ENCODE measurements at regions not wholly inside any gene's neighbourhood (a gene's known extent, or its start where the extent isn't known, plus 50 kb on each side); places are given as distances from the start of the nearest gene placed in this dataset.

DNA sequence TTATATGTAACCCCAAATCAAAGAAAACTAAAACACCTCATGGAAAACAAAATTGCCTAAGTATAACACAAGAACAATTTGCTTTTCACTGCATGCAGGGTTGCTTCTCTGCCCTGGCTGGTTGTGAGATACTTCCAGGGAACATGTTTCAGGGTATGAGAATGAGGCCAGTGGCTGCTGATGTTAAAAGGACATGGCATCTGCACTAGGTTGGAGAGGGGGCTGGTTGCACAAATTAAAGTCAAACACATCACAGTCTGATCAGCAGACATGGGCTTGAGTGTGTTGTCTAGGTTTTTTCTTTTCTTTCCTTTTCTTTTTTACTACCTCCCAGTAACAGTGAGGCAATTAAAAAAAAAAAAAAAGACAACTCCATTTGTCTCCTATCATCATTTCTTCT is 374.9 kb downstream of the MCTP2 start:
- no peak for DNase-seq (ENCODE audit: low read depth in 2 of 2)

DNA sequence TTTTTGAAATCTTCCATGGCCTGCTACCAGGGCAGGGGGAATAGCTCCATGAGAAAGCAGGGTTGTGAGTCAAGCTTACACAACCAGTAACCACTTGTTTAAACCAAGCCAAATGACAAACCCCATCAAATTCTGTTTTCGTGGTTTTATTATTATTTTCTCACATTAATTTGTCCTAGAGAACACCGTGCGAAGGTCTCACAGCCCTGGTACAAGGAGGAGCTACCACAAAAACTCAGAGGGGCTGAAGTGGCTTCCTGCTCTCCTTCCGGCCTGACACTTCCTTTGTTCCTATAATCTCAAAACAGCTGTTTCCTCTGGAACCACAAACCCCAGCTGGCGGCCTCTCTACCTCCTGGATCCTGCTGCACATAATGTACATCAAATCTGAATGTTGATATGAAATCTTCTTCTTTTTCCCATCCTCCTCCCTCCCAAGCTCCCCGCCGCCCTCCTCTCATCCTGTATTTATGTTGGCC is 375.9 kb downstream of the MCTP2 start:
- no peak for DNase-seq (ENCODE audit: low read depth in 2 of 2)

- DNase-seq (ENCODE audit: low read depth in 2 of 2): no peak
These were observed 378.7 kb downstream of the MCTP2 start for GRCh38 chr15:94610069-94610468.

DNA sequence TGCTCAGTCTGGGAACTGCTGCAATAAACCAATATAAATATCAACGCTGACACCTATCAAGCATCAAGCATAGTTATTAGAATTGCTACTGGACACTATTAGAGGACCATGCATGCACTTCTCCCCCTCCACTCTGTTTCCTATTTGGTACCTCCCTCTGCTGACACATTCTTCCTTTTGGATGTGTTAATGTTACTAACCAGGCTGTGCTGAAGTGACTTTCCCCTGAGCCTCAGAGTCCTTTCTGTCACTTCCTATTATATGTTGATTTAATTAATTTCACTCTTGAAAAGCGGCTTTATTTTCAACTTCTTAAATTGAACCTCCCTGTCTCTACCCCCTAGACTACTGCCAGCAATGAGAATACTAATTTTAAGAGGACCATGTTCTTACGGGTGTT is 379.1 kb downstream of the MCTP2 start:
- no peak for DNase-seq (ENCODE audit: low read depth in 2 of 2)

- DNase-seq (ENCODE audit: low read depth in 2 of 2): no peak
These were observed 380.3 kb downstream of the MCTP2 start for GRCh38 chr15:94611656-94612055.

DNA sequence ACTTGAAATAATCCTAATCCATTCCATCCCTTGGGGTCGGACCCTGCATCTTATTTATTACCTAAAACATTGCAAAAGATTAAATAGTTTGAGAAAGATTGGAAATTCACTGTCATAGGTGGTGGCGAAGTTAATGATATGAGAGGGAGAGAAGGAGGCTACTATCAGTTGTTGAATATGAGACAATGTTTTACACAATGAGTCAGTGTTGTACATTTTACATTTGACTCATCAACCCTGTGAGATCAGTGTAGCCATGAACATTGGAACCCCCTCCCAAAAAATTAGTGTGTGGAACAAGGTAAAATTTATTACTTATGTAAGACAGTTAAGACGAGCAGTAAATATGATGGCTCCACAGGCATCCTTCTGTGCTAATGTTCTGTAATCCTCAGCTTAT is 384.3 kb downstream of the MCTP2 start:
- DNase-seq (ENCODE audit: low read depth in 2 of 2): no peak

DNA sequence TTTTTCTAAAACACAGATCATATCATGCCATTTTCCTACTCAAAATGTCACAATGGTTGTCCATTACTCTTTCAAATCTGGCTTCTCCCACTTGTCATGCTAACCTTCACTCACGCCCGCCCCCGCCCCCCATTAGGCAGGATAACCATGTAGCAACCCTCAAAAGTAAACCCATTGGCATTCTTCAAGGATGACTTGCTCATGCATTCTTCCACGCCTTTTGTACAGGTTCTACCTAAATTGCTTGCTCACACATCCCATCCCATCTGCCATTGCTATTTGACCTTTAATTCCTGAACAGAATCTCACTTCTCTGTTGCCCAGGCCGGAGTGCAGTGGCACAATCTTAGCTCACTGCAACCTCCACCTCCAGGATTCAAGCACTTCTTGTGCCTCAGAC is 389.3 kb downstream of the MCTP2 start:
- DNase-seq (ENCODE audit: low read depth in 2 of 2): no peak

GRCh38 chr15:94621736-94622135 is 390.4 kb downstream of the MCTP2 start:
- no peak for DNase-seq (ENCODE audit: low read depth in 2 of 2)

DNA sequence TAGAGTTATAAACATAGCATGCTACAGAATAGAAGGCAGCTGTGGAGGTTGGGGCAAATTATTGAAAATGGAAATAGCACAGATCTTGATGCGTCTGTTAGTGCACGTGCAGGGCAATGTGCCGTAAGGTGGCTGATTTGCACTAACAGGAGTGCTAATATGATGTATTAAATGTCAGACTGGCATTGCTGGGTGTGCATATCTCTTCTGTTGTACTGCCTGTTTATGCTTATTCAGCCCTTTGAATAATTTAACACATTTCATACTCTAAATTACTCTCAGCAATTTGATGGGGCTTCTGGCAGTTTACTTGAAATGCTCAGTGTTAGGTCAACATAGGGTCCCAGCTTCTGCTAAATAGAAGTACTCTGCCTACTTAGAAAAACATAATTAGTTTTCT is 395.6 kb downstream of the MCTP2 start:
- no peak for DNase-seq (ENCODE audit: low read depth in 2 of 2)

GRCh38 chr15:94631608-94632007 is 400.2 kb downstream of the MCTP2 start:
- DNase-seq (ENCODE audit: low read depth in 2 of 2): no peak

DNA sequence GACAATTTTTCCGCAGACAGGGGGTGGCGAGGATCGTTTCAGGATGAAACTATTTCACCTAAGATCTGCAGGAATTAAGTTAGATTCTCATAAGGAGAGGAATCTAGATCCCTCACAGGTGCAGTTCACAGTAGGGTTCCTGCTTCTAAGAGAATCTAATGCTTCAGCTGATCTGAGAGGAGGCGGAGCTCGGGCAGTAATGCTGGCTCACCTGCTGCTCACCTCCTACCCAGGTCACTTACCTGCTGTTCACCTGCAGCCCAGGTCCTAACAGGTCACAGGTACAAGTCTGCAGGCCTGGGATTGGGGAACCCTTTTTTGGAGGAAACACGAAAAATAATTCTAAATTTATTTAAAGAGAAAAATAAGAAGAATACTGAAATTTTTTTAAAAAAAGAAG is 406.8 kb downstream of the MCTP2 start:
- DNase-seq (ENCODE audit: low read depth in 2 of 2): no peak

- no peak for DNase-seq (ENCODE audit: low read depth in 2 of 2)
These were observed 408.3 kb downstream of the MCTP2 start for GRCh38 chr15:94639701-94640100.

GRCh38 chr15:94644433-94644832 is 413.1 kb downstream of the MCTP2 start:
- DNase-seq (ENCODE audit: low read depth in 2 of 2): no peak

GRCh38 chr15:94653071-94653470 is 421.7 kb downstream of the MCTP2 start:
- DNase-seq (ENCODE audit: low read depth in 2 of 2): no peak

DNA sequence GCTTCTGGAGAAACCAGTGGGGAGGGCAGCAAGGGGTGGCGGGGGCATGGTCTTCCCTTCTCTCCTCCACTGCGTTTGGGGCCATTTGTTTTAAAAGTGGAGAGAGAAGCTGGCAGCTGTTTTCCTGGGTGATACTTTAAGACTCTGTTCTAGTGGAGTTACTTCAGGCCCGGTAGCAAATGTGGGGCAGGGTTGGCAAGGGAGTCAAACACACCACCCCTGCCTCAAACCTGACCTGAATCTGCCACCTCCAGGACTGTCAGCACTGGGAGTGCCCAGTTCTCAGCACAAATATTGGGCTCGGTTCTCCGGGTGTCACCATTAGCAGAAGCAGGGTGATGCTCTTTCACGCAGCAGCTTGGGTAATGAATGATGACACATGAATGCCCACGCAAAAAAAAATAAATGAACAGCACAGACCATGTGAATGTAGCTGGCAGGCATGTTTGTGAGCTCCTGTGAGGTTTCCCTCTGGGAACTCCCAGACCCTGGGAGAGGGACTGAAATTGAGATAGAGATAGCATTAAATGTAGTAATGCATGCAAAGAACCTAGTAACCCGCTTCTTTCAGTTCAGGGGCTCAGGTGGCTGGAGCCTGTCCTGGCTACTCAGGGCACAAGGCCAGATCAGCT is 424.0 kb downstream of the MCTP2 start:
- no peak for DNase-seq (ENCODE audit: low read depth in 2 of 2)

GRCh38 chr15:94665676-94666441 is 434.5 kb downstream of the MCTP2 start:
- DNase-seq (ENCODE audit: low read depth in 2 of 2): no peak

- no peak for DNase-seq (ENCODE audit: low read depth in 2 of 2)
These were observed 435.2 kb downstream of the MCTP2 start for GRCh38 chr15:94666553-94666952.

- no peak for DNase-seq (ENCODE audit: low read depth in 2 of 2)
These were observed 435.7 kb downstream of the MCTP2 start for GRCh38 chr15:94667109-94667508.

- DNase-seq (ENCODE audit: low read depth in 2 of 2): no peak
These were observed 439.2 kb downstream of the MCTP2 start for GRCh38 chr15:94670438-94671034.

DNA sequence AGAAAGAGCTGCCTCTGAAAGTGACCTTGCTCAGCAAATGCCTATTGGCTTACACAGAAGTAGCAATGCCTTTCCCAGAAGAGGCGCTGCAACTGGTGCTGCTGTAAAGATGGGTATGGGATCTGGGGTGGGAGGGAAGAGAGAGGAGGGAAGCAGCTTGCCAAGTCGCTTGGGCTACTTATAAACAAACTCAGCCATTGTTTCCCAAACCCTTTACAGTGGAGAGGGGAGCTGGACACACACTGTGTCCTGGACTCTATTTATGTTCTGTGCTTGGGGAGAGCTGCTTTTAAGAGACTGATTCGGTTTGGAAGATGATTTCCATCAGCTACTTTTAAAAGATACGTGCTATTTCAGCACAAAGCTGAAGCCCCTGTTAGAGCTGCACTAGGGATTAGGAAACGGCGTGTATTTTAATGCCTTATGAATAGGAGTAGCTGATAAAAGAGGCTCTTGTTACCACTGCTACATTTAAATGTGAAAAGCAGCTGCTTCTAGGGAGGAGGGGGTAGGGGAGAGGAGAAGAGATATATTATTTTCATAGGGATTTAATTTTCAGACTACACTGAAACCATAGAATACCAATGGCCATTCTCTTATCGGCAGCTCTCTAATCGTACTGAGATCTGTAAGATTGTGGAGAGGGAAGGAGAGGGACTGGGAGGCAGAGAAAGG is 440.6 kb downstream of the MCTP2 start:
- DNase-seq (ENCODE audit: low read depth in 2 of 2): no peak

GRCh38 chr15:94673801-94674200 is 442.4 kb downstream of the MCTP2 start:
- DNase-seq (ENCODE audit: low read depth in 2 of 2): no peak

DNA sequence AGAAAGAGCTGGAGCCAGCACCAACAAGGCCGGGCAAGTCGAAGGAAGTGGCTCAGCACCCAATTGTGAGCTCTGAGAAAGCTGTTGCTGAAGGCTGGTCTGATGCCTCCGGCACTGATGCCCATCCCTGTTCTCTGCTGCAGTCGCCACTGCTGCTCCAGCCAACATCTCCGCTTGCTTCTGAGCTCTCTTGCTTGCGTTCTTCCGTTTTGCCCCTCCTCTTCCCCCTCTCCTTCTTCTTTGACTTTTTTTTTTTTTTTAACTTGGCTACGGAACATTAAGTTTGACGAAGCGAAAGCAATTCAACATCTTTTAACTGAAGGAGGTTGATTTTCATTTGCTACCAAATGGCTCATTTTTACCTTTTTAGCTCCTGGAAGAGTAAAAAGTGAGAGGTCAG is 442.9 kb downstream of the MCTP2 start:
- no peak for DNase-seq (ENCODE audit: low read depth in 2 of 2)
